Keratinocyte (primary cell): ENCODE measurements at regions not wholly inside any gene's neighbourhood (a gene's known extent, or its start where the extent isn't known, plus 50 kb on each side); places are given as distances from the start of the nearest gene placed in this dataset.

ENCODE experiments used
- EZH2 ChIP-seq: IDR thresholded peaks from one replicate; pipeline ENCODE4 v1.6.1; 2012; ENCODE audit warnings: inconsistent platforms, mild to moderate bottlenecking, low read length, moderate library complexity
- TF ChIP-seq, protein P1 (sequence below), 3 experiments: IDR thresholded peaks in 1 of 3; conservative IDR thresholded peaks in 1 of 3; optimal IDR thresholded peaks in 1 of 3; 2 replicates in 2 of 3; 3 replicates in 1 of 3; pipeline versions ENCODE3 to v1.5.1; 2011; ENCODE audit warnings: low read length in 3 of 3, mild to moderate bottlenecking in 3 of 3, moderate library complexity in 2 of 3, control low read depth in 1 of 3, inconsistent platforms in 1 of 3; ENCODE audit not compliant: insufficient read depth in 2 of 3; ENCODE audit errors: extremely low read depth in 1 of 3

DNA sequence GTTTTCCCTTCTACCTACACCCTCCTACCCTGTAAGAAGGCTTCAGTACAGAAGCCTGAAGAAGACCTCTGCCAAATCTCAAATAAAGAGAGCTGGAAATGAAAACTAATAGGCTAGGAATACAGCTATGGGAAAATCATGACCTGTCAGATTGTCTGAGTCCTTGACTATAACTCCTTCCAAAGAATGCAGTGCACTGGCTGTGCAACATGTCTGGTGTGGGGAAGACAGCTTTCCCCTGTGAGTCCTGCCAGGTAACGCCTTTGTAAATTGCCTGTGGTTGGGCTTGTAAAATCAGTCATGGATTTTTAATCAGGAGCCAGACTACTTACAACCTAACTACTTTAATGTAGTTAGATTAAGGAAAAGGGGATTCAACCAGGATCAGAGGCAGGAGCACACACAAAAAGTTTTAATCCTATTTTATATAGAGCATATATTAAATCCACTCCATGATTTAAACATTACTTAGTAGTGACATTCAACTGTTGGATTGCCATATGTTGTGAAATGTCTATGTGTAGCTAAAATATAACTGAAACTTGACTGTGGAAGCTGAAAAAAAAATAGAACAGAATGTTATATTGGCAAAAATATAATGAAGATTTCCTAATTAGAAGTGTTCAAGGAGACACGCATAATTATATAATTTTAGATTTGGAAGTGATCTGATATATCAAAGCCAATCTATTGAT lies 1667.8 kb downstream of the KCNT2 start:
- TF ChIP-seq, protein P1, sequence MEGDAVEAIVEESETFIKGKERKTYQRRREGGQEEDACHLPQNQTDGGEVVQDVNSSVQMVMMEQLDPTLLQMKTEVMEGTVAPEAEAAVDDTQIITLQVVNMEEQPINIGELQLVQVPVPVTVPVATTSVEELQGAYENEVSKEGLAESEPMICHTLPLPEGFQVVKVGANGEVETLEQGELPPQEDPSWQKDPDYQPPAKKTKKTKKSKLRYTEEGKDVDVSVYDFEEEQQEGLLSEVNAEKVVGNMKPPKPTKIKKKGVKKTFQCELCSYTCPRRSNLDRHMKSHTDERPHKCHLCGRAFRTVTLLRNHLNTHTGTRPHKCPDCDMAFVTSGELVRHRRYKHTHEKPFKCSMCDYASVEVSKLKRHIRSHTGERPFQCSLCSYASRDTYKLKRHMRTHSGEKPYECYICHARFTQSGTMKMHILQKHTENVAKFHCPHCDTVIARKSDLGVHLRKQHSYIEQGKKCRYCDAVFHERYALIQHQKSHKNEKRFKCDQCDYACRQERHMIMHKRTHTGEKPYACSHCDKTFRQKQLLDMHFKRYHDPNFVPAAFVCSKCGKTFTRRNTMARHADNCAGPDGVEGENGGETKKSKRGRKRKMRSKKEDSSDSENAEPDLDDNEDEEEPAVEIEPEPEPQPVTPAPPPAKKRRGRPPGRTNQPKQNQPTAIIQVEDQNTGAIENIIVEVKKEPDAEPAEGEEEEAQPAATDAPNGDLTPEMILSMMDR (optimal IDR thresholded peaks at IDR 0.05 in 1 of 3, IDR thresholded peaks at IDR 0.05 in 1 of 3, conservative IDR thresholded peaks at IDR 0.05 in 1 of 3; ENCODE audit: extremely low read depth in 1 of 3, insufficient read depth in 2 of 3, low read length in 3 of 3): no peak
- no peak for TF ChIP-seq EZH2
